IMR-90 (cell line): ENCODE measurements at regions not wholly inside any gene's neighbourhood (a gene's known extent, or its start where the extent isn't known, plus 50 kb on each side); places are given as distances from the start of the nearest gene placed in this dataset.

Experiments
- ATAC-seq: fragments of 200-7000 bp; cut with Tn5 transposase; 2 replicates; pipeline ENCODE4 v1.9.1; 2020; ENCODE audit warnings: low read depth, mild to moderate bottlenecking, moderate library complexity
- BruUV-seq: library from RNA; stranded (reverse); fragments of 400-500 nt; replicated peaks from 2 replicates; lab custom pipeline; 2021; lab: Mats Ljungman, UMichigan
- CTCF ChIA-PET: fragments of 300-600 bp; formaldehyde crosslinking; extraction: SDS; loops from one replicate; lab custom pipeline; 2021; ENCODE audit warnings: antibody characterized with exemption; lab: Yijun Ruan, JAX
- POLR2A ChIA-PET: fragments of 300-600 bp; sonication (Branson Sonifier 250); formaldehyde crosslinking; loops from one replicate; lab custom pipeline; 2022; ENCODE audit warnings: antibody characterized with exemption; ENCODE audit not compliant: unreplicated experiment; lab: Charles Lee
- DNase-seq: peaks from one replicate; pipeline ENCODE4 v3.0.0; 2013
- H2AFZ ChIP-seq: replicated peaks from 2 replicates; pipeline ENCODE3; 2013; ENCODE audit warnings: low read length, mild to moderate bottlenecking; ENCODE audit not compliant: poor library complexity
- H2AK5ac ChIP-seq: 2 replicates; pipeline ENCODE4 v1.6.1; 2013; ENCODE audit warnings: low read depth, low read length, inconsistent platforms
- H2AK9ac ChIP-seq: replicated peaks from 2 replicates; pipeline ENCODE3; 2013; ENCODE audit warnings: mild to moderate bottlenecking, low read depth, low read length, moderate library complexity; ENCODE audit not compliant: poor library complexity
- H2BK120ac ChIP-seq: 2 replicates; pipeline ENCODE4 v1.6.1; 2013; ENCODE audit warnings: low read depth, low read length, inconsistent platforms
- H2BK15ac ChIP-seq: 3 replicates; pipeline ENCODE4 v1.6.1; 2013; ENCODE audit warnings: low read depth, low read length, inconsistent platforms
- H2BK20ac ChIP-seq: 2 replicates; pipeline ENCODE4 v1.6.1; 2013; ENCODE audit warnings: low read depth, mild to moderate bottlenecking, inconsistent platforms, low read length, moderate library complexity
- H2BK5ac ChIP-seq: 2 replicates; pipeline ENCODE4 v1.6.1; 2013; ENCODE audit warnings: mild to moderate bottlenecking, low read depth, low read length, inconsistent platforms; ENCODE audit not compliant: poor library complexity, severe bottlenecking
- H3K14ac ChIP-seq: replicated peaks from 2 replicates; pipeline ENCODE4 v1.6.1; 2013; ENCODE audit warnings: low read depth, low read length, inconsistent platforms
- H3K18ac ChIP-seq: 2 replicates; pipeline ENCODE4 v1.6.1; 2013; ENCODE audit warnings: low read depth, low read length, control low read depth
- H3K23ac ChIP-seq: 2 replicates; pipeline ENCODE4 v1.6.1; 2013; ENCODE audit warnings: low read depth, low read length, inconsistent platforms
- H3K27ac ChIP-seq: 2 replicates; pipeline ENCODE4 v1.5.1; 2013; ENCODE audit warnings: mild to moderate bottlenecking, control low read depth, low read length; ENCODE audit not compliant: insufficient read depth
- H3K27me3 ChIP-seq: 2 replicates; pipeline ENCODE4 v1.6.1; 2013; ENCODE audit warnings: low read length; ENCODE audit not compliant: control insufficient read depth, insufficient read depth
- H3K36me3 ChIP-seq: 2 replicates; pipeline ENCODE4 v1.6.1; 2013; ENCODE audit warnings: low read length, mixed read lengths; ENCODE audit not compliant: control insufficient read depth, insufficient read depth
- H3K4ac ChIP-seq: 2 replicates; pipeline ENCODE4 v1.6.1; 2013; ENCODE audit warnings: low read depth, low read length, inconsistent platforms
- H3K4me1 ChIP-seq: 2 replicates; pipeline ENCODE4 v1.6.1; 2013; ENCODE audit warnings: low read length, mixed read lengths; ENCODE audit not compliant: control insufficient read depth, insufficient read depth
- H3K4me2 ChIP-seq: 2 replicates; pipeline ENCODE4 v1.6.1; 2013; ENCODE audit warnings: low read depth, mild to moderate bottlenecking, control low read depth, low read length, moderate library complexity
- H3K4me3 ChIP-seq: 2 replicates; pipeline ENCODE4 v1.5.1; 2013; ENCODE audit warnings: low read depth, mild to moderate bottlenecking, control low read depth, low read length, moderate library complexity; ENCODE audit not compliant: insufficient read depth
- H3K56ac ChIP-seq: 2 replicates; pipeline ENCODE4 v1.6.1; 2013; ENCODE audit warnings: low read length, inconsistent platforms; ENCODE audit not compliant: insufficient read depth; ENCODE audit errors: extremely low read depth
- H3K79me1 ChIP-seq, 2 experiments: 2 replicates each; pipeline ENCODE4 v1.6.1; 2013; ENCODE audit warnings: low read length in 2 of 2, inconsistent platforms in 1 of 2, low read depth in 1 of 2
- H3K9ac ChIP-seq: 2 replicates; pipeline ENCODE4 v1.6.1; 2013; ENCODE audit warnings: low read depth, low read length, control low read depth
- H3K9me1 ChIP-seq: 2 replicates; pipeline ENCODE4 v1.6.1; 2013; ENCODE audit warnings: low read length, inconsistent platforms; ENCODE audit not compliant: insufficient read depth
- H3K9me3 ChIP-seq: 2 replicates; pipeline ENCODE4 v1.6.1; 2013; ENCODE audit warnings: low read length; ENCODE audit not compliant: control insufficient read depth, insufficient read depth
- H4K20me1 ChIP-seq: 2 replicates; pipeline ENCODE4 v1.6.1; 2013; ENCODE audit warnings: low read length, inconsistent platforms; ENCODE audit not compliant: insufficient read depth
- H4K5ac ChIP-seq: 2 replicates; pipeline ENCODE4 v1.6.1; 2013; ENCODE audit warnings: mild to moderate bottlenecking, low read depth, low read length, control low read depth
- H4K8ac ChIP-seq, 2 experiments: 2 replicates each; pipeline ENCODE4 v1.6.1; 2013; ENCODE audit warnings: low read depth in 2 of 2, low read length in 2 of 2, control low read depth in 1 of 2, inconsistent platforms in 1 of 2
- H4K91ac ChIP-seq: 2 replicates; pipeline ENCODE4 v1.6.1; 2013; ENCODE audit warnings: low read depth, low read length, inconsistent platforms; ENCODE audit not compliant: insufficient read depth
- BHLHE40 ChIP-seq: fragments of 150-350 bp; IDR thresholded peaks from 2 replicates; pipeline ENCODE4 v1.6.1; 2016; ENCODE audit warnings: mild to moderate bottlenecking, low read depth, low read length
- CEBPB ChIP-seq: IDR thresholded peaks from 2 replicates; pipeline ENCODE4 v1.6.1; 2012; ENCODE audit warnings: low read depth, low read length, improper control_type of control experiment
- CHD1 ChIP-seq: IDR thresholded peaks from 2 replicates; pipeline ENCODE4 v1.6.1; 2012; ENCODE audit warnings: low read depth, low read length, improper control_type of control experiment
- MAZ ChIP-seq: IDR thresholded peaks from 2 replicates; pipeline ENCODE4 v1.6.1; 2012; ENCODE audit warnings: low read depth, mild to moderate bottlenecking, low read length, improper control_type of control experiment, moderate library complexity, borderline replicate concordance
- NFE2L2 ChIP-seq: fragments of 150-350 bp; IDR thresholded peaks from 2 replicates; pipeline ENCODE4 v1.6.1; 2016; ENCODE audit warnings: low read depth, mild to moderate bottlenecking, low read length
- POLR2A ChIP-seq: IDR thresholded peaks from 2 replicates; pipeline ENCODE4 v1.6.1; 2012; ENCODE audit warnings: mild to moderate bottlenecking, low read depth, low read length
- RAD21 ChIP-seq: IDR thresholded peaks from 2 replicates; pipeline ENCODE4 v1.6.1; 2012; ENCODE audit warnings: low read length, improper control_type of control experiment
- RCOR1 ChIP-seq: IDR thresholded peaks from 2 replicates; pipeline ENCODE4 v1.6.1; 2012; ENCODE audit warnings: mild to moderate bottlenecking, low read length, improper control_type of control experiment; ENCODE audit not compliant: insufficient replicate concordance
- WGBS, 2 experiments: methylation state at CpG; one replicate each; pipeline versions ENCODE4 v1.1.5 to v1.1.7; 2013; ENCODE audit warnings: missing lambda C conversion rate in 2 of 2; ENCODE audit not compliant: insufficient read length in 1 of 2; ENCODE audit errors: extremely low coverage in 2 of 2; 5-methylcytosine and 5-hydroxymethylcytosine counted together
- dilution Hi-C: fragments of 300-500 bp; cut with HindIII; formaldehyde crosslinking; loops from one replicate; pipeline ENCODE4 v1.14.3; 2018; ENCODE audit warnings: low sequenced_read_pairs; ENCODE audit not compliant: unreplicated experiment
- in situ Hi-C: fragments of 300-500 bp; cut with MboI; formaldehyde crosslinking; loops from 3 replicates; pipeline ENCODE4 v1.14.3; 2019; ENCODE audit warnings: low sequenced_read_pairs, inconsistent platforms, mixed read lengths
- intact Hi-C: fragments of 100-400 bp; cut with micrococcal nuclease; formaldehyde crosslinking; loops from 2 replicates; pipeline ENCODE4 v1.10.0; 2022
- TF ChIP-seq, protein P1 (sequence below): fragments of 150-350 bp; IDR thresholded peaks from 2 replicates; pipeline ENCODE4 v1.6.1; 2017; ENCODE audit warnings: mild to moderate bottlenecking, antibody characterized with exemption, low read length, low read depth
- TF ChIP-seq, protein P2 (sequence below): fragments of 150-350 bp; IDR thresholded peaks from 2 replicates; pipeline ENCODE4 v1.6.1; 2016; ENCODE audit warnings: low read depth, mild to moderate bottlenecking, low read length, moderate library complexity, borderline replicate concordance

DNA sequence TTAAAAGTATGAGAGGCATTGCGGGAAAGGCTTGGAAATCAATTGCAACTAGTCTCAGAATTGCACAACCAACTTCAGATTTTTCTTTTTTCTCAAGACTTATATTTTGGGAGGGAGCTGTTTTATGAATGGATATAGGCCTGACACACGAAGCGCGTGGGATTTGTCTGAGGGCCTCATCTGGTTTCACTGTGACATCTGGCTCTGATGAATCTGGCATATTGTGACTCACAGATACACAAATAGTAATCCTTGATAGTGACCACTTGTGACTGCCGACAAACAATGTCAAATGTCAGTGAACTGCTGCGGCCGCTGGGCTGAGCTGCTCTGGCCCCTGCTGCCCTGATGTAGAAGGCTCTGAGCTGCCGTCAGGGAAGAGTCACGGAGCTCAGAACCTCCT is 655.1 kb downstream of the INHBA start:
- Histone ChIP-seq H3K23ac (no peak overlapping the region), H3K56ac (no peak overlapping the region), H2BK15ac (peak overlapping the region; percentile 85; the same call in 2 of the 3 replicates), H3K4ac (peak overlapping the region; percentile 57; the same call in 1 of the 2 replicates), H4K8ac (peak overlapping the region; percentile 31 to 43; a peak in 2 of 4 replicates), H3K36me3 (no peaks in the 10 kb centered on the region), H2BK20ac (peak overlapping the region; percentile 64), H2BK5ac (peak overlapping the region; percentile 9), H3K9me3 (peaks cover 7% of the 10 kb centered on the region; the same call in 1 of the 2 replicates), H2AK9ac (no peak overlapping the region), H3K79me1 (peaks cover 0 to 6% of the 10 kb centered on the region in 2 experiments; a peak in 1 of 4 replicates), H3K4me3 (no peak overlapping the region), H3K9ac (no peak overlapping the region), H3K14ac (peak overlapping the region; percentile 39; the same call in 1 of the 2 replicates), H4K20me1 (no peaks in the 10 kb centered on the region), H2BK120ac (peak overlapping the region; percentile 89), H3K9me1 (peaks cover 18% of the 10 kb centered on the region), H4K5ac (no peak overlapping the region), H2AFZ (peak overlapping the region; percentile 62), H3K18ac (no peak overlapping the region), H3K27ac (no peak overlapping the region), H3K4me1 (peaks cover 15% of the 10 kb centered on the region), H3K27me3 (no peaks in the 10 kb centered on the region), H3K4me2 (no peak overlapping the region), H4K91ac (peak overlapping the region; percentile 55), H2AK5ac (peak overlapping the region; percentile 81)
- DNase-seq (peak; percentile 77), ATAC-seq (peak; percentile 27)
- in situ Hi-C loops (no loop called here), dilution Hi-C loops (no loop called here), intact Hi-C loops (no loop called here)
- WGBS, 2 experiments, result no CpG with 5 or more reads among the region's 9 CpGs
- CTCF ChIA-PET, result interaction anchor here (1.0 to 1.9 kb wide), 3 partner anchors 284 to 657 kb away, joined by 3 to 6 read pairs (median 3); no protein-coding TSS in a partner anchor
- no TSS peak for BruUV-seq
- TF ChIP-seq, protein P1, sequence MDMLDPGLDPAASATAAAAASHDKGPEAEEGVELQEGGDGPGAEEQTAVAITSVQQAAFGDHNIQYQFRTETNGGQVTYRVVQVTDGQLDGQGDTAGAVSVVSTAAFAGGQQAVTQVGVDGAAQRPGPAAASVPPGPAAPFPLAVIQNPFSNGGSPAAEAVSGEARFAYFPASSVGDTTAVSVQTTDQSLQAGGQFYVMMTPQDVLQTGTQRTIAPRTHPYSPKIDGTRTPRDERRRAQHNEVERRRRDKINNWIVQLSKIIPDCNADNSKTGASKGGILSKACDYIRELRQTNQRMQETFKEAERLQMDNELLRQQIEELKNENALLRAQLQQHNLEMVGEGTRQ, result no peak
- TF ChIP-seq NFE2L2 (no peak), RCOR1 (no peak), MAZ (no peak), CEBPB (peak; percentile 75), RAD21 (peak; percentile 8; the same call in 1 of the 2 replicates), POLR2A (no peak), CHD1 (no peak), BHLHE40 (no peak)
- TF ChIP-seq, protein P2, sequence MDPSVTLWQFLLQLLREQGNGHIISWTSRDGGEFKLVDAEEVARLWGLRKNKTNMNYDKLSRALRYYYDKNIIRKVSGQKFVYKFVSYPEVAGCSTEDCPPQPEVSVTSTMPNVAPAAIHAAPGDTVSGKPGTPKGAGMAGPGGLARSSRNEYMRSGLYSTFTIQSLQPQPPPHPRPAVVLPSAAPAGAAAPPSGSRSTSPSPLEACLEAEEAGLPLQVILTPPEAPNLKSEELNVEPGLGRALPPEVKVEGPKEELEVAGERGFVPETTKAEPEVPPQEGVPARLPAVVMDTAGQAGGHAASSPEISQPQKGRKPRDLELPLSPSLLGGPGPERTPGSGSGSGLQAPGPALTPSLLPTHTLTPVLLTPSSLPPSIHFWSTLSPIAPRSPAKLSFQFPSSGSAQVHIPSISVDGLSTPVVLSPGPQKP, result no peak
- POLR2A ChIA-PET, result interaction anchor here (0.6 kb wide), 1 partner anchor 651 kb away, joined by 5 read pairs; no protein-coding TSS in a partner anchor
